GM18907 (cell line): ENCODE measurements at regions not wholly inside any gene's neighbourhood (a gene's known extent, or its start where the extent isn't known, plus 50 kb on each side); places are given as distances from the start of the nearest gene placed in this dataset.
"Not testable (repeated sequence)": the region's sequence is repeated elsewhere in the genome, so short reads cannot be mapped to it uniquely, and the experiment has no call there.

Experiments used
- ATAC-seq: cut with Tn5 transposase; IDR thresholded peaks from one replicate; pipeline ENCODE4 v1.9.1; 2021; ENCODE audit warnings: mild to moderate bottlenecking, moderate library complexity; ENCODE audit not compliant: unreplicated experiment

- ATAC-seq, result not testable (repeated sequence)
Measured at GRCh38 chr11:91268512-91269295, 955.9 kb upstream of the FAT3 start.

- ATAC-seq, result no peak
Measured at GRCh38 chr11:91265946-91266345, 958.7 kb upstream of the FAT3 start.

- no peak for ATAC-seq
Measured at GRCh38 chr11:91264481-91264880, 960.1 kb upstream of the FAT3 start.

- no peak for ATAC-seq
Measured at GRCh38 chr11:91263496-91264365, 960.9 kb upstream of the FAT3 start.

GRCh38 chr11:91261513-91261912, 963.1 kb upstream of the FAT3 start:
- no peak for ATAC-seq

GRCh38 chr11:91258876-91259275, 965.7 kb upstream of the FAT3 start:
- no peak for ATAC-seq

GRCh38 chr11:91257667-91258066, 967.0 kb upstream of the FAT3 start:
- ATAC-seq, result no peak

- ATAC-seq, result no peak
Measured at GRCh38 chr11:91248199-91248807, 976.3 kb upstream of the FAT3 start.

- no peak for ATAC-seq
Measured at GRCh38 chr11:91247009-91247735, 977.4 kb upstream of the FAT3 start.

GRCh38 chr11:91244912-91245311, 979.7 kb upstream of the FAT3 start:
- ATAC-seq, result no peak

- no peak for ATAC-seq
Measured at GRCh38 chr11:91243630-91244029, 981.0 kb upstream of the FAT3 start.

GRCh38 chr11:91243051-91243450, 981.6 kb upstream of the FAT3 start:
- no peak for ATAC-seq

GRCh38 chr11:91241226-91241625, 983.4 kb upstream of the FAT3 start:
- no peak for ATAC-seq

GRCh38 chr11:91239359-91239758, 985.3 kb upstream of the FAT3 start:
- no peak for ATAC-seq

- ATAC-seq, result no peak
Measured at GRCh38 chr11:91231226-91231625, 993.4 kb upstream of the FAT3 start.

GRCh38 chr11:91230647-91231046, 994.0 kb upstream of the FAT3 start:
- no peak for ATAC-seq

GRCh38 chr11:91222830-91223229, 1000.0 kb upstream of the CHORDC1 start:
- ATAC-seq, result no peak

- no peak for ATAC-seq
Measured at GRCh38 chr11:91220476-91221202, 997.8 kb upstream of the CHORDC1 start.

GRCh38 chr11:91219535-91219934, 996.7 kb upstream of the CHORDC1 start:
- no peak for ATAC-seq

- no peak for ATAC-seq
Measured at GRCh38 chr11:91209751-91210150, 986.9 kb upstream of the CHORDC1 start.
